WTC11 (cell line): ENCODE measurements at regions not wholly inside any gene's neighbourhood (a gene's known extent, or its start where the extent isn't known, plus 50 kb on each side); places are given as distances from the start of the nearest gene placed in this dataset.

Experiments used
- ATAC-seq: fragments of 200-7000 bp; cut with Tn5 transposase; 2 replicates; pipeline ENCODE4 v1.10.0; 2021; ENCODE audit warnings: mild to moderate bottlenecking, moderate library complexity
- CTCF ChIA-PET: fragments of 300-600 bp; sonication (Branson Sonifier 250); formaldehyde crosslinking; loops from one replicate; lab custom pipeline; 2021; ENCODE audit warnings: antibody characterized with exemption; lab: Charles Lee
- POLR2A ChIA-PET: fragments of 350-600 bp; sonication (Branson Sonifier 250); formaldehyde crosslinking; loops from one replicate; lab custom pipeline; 2021; ENCODE audit warnings: antibody characterized with exemption; lab: Charles Lee
- DNase-seq: peaks from one replicate; pipeline ENCODE4 v3.0.0; 2021; ENCODE audit warnings: low spot score
- H3K27ac Mint-ChIP-seq: 2 replicates; pipeline ENCODE4 v1.8.0; 2021; ENCODE audit warnings: mixed read lengths
- H3K27me3 Mint-ChIP-seq: 2 replicates; pipeline ENCODE4 v1.8.0; 2021; ENCODE audit warnings: low read depth, mild to moderate bottlenecking, moderate library complexity, mixed read lengths
- H3K36me3 Mint-ChIP-seq: 2 replicates; pipeline ENCODE4 v1.8.0; 2021; ENCODE audit warnings: mixed read lengths
- H3K4me1 Mint-ChIP-seq: 2 replicates; pipeline ENCODE4 v1.8.0; 2022; ENCODE audit warnings: mixed read lengths
- H3K4me3 Mint-ChIP-seq: 2 replicates; pipeline ENCODE4 v1.8.0; 2021; ENCODE audit warnings: mild to moderate bottlenecking, moderate library complexity, mixed read lengths
- H3K9me3 Mint-ChIP-seq: 2 replicates; pipeline ENCODE4 v1.8.0; 2021; ENCODE audit warnings: mixed read lengths
- ATF2 ChIP-seq: sonication (generic); formaldehyde crosslinking; IDR thresholded peaks from 2 replicates; pipeline ENCODE4 v1.8.1; 2022; ENCODE audit warnings: low read depth, missing genetic modification reagents, borderline replicate concordance
- CREM ChIP-seq: sonication (generic); formaldehyde crosslinking; IDR thresholded peaks from 2 replicates; pipeline ENCODE4 v1.8.1; 2022; ENCODE audit warnings: mild to moderate bottlenecking, missing genetic modification reagents, moderate library complexity
- EMX1 ChIP-seq: fragments of 250-450 bp; sonication (Bioruptor Pico); IDR thresholded peaks from 2 replicates; pipeline ENCODE4 v1.8.0; 2021; ENCODE audit warnings: mild to moderate bottlenecking
- IRF2 ChIP-seq: sonication (generic); formaldehyde crosslinking; IDR thresholded peaks from 2 replicates; pipeline ENCODE4 v1.8.0; 2022; ENCODE audit warnings: low read depth, missing genetic modification reagents, borderline replicate concordance
- JUN ChIP-seq: sonication (generic); formaldehyde crosslinking; IDR thresholded peaks from 2 replicates; pipeline ENCODE4 v1.8.0; 2023; ENCODE audit warnings: mild to moderate bottlenecking, missing genetic modification reagents
- KAT7 ChIP-seq: sonication (generic); formaldehyde crosslinking; IDR thresholded peaks from 2 replicates; pipeline ENCODE4 v1.8.1; 2023; ENCODE audit warnings: missing genetic modification reagents, mild to moderate bottlenecking, borderline replicate concordance
- MYBL2 ChIP-seq: sonication (generic); formaldehyde crosslinking; IDR thresholded peaks from 2 replicates; pipeline ENCODE4 v1.8.1; 2023; ENCODE audit warnings: mild to moderate bottlenecking, moderate library complexity, missing genetic modification reagents
- NFATC4 ChIP-seq: fragments of 250-450 bp; sonication (Bioruptor Pico); IDR thresholded peaks from 2 replicates; pipeline ENCODE4 v1.9.0; 2021; ENCODE audit warnings: mild to moderate bottlenecking
- NFYB ChIP-seq: sonication (generic); formaldehyde crosslinking; conservative IDR thresholded peaks from 2 replicates; pipeline ENCODE4 v1.8.0; 2022; ENCODE audit warnings: low read depth, missing genetic modification reagents
- SMAD3 ChIP-seq: sonication (generic); formaldehyde crosslinking; IDR thresholded peaks from 2 replicates; pipeline ENCODE4 v1.8.0; 2022; ENCODE audit warnings: missing genetic modification reagents, mild to moderate bottlenecking, borderline replicate concordance
- SMAD4 ChIP-seq: sonication (generic); formaldehyde crosslinking; IDR thresholded peaks from 2 replicates; pipeline ENCODE4 v1.8.0; 2022; ENCODE audit warnings: mild to moderate bottlenecking, missing genetic modification reagents
- ZNF232 ChIP-seq: sonication (generic); formaldehyde crosslinking; IDR thresholded peaks from 2 replicates; pipeline ENCODE4 v1.8.0; 2022; ENCODE audit warnings: mild to moderate bottlenecking, missing genetic modification reagents
- ZNF317 ChIP-seq: sonication (generic); formaldehyde crosslinking; IDR thresholded peaks from 2 replicates; pipeline ENCODE4 v1.8.1; 2023; ENCODE audit warnings: low read depth, mild to moderate bottlenecking, moderate library complexity, missing genetic modification reagents, borderline replicate concordance
- ZNF423 ChIP-seq: fragments of 250-450 bp; sonication (Bioruptor Pico); IDR thresholded peaks from 2 replicates; pipeline ENCODE4 v2.1.2; 2022; ENCODE audit warnings: mild to moderate bottlenecking, moderate library complexity
- TF ChIP-seq, protein P1 (sequence below): sonication (generic); formaldehyde crosslinking; IDR thresholded peaks from 2 replicates; pipeline ENCODE4 v1.8.0; 2023; ENCODE audit warnings: missing genetic modification reagents, mild to moderate bottlenecking, borderline replicate concordance
- TF ChIP-seq, protein P2 (sequence below): sonication (generic); formaldehyde crosslinking; IDR thresholded peaks from 2 replicates; pipeline ENCODE4 v1.8.1; 2023; ENCODE audit warnings: mild to moderate bottlenecking, missing genetic modification reagents, moderate library complexity
- TF ChIP-seq, protein P3 (sequence below): sonication (generic); formaldehyde crosslinking; IDR thresholded peaks from 2 replicates; pipeline ENCODE4 v1.8.1; 2023; ENCODE audit warnings: mild to moderate bottlenecking, missing genetic modification reagents, borderline replicate concordance
- TF ChIP-seq, protein P4 (sequence below): fragments of 250-450 bp; sonication (Bioruptor Pico); IDR thresholded peaks from 2 replicates; pipeline ENCODE4 v1.8.0; 2021; ENCODE audit warnings: mild to moderate bottlenecking

DNA sequence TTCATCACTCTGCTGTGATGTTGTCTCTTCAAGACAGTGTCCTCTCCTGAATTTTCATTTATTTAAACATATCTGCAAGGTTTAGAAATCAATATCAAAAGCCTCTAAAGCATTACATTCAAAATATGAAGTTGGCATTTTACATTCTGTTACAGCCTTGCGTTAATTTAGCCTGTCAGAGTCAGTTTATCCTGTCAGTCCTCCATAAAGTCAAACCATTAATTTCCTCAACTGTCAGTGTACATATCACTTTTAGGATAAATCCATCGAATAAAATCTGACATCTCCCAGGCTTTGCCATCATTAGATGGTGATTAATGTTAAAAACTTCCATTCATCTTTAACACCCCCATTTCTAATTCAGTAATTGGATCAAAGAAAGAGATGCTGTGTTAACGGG, 77.0 kb downstream of the NPY start (continued):
- TF ChIP-seq, protein P1, sequence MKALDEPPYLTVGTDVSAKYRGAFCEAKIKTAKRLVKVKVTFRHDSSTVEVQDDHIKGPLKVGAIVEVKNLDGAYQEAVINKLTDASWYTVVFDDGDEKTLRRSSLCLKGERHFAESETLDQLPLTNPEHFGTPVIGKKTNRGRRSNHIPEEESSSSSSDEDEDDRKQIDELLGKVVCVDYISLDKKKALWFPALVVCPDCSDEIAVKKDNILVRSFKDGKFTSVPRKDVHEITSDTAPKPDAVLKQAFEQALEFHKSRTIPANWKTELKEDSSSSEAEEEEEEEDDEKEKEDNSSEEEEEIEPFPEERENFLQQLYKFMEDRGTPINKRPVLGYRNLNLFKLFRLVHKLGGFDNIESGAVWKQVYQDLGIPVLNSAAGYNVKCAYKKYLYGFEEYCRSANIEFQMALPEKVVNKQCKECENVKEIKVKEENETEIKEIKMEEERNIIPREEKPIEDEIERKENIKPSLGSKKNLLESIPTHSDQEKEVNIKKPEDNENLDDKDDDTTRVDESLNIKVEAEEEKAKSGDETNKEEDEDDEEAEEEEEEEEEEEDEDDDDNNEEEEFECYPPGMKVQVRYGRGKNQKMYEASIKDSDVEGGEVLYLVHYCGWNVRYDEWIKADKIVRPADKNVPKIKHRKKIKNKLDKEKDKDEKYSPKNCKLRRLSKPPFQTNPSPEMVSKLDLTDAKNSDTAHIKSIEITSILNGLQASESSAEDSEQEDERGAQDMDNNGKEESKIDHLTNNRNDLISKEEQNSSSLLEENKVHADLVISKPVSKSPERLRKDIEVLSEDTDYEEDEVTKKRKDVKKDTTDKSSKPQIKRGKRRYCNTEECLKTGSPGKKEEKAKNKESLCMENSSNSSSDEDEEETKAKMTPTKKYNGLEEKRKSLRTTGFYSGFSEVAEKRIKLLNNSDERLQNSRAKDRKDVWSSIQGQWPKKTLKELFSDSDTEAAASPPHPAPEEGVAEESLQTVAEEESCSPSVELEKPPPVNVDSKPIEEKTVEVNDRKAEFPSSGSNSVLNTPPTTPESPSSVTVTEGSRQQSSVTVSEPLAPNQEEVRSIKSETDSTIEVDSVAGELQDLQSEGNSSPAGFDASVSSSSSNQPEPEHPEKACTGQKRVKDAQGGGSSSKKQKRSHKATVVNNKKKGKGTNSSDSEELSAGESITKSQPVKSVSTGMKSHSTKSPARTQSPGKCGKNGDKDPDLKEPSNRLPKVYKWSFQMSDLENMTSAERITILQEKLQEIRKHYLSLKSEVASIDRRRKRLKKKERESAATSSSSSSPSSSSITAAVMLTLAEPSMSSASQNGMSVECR: no peak
- no peak for TF ChIP-seq SMAD4 (CRISPR knock-in tag)
- TF ChIP-seq, protein P2, sequence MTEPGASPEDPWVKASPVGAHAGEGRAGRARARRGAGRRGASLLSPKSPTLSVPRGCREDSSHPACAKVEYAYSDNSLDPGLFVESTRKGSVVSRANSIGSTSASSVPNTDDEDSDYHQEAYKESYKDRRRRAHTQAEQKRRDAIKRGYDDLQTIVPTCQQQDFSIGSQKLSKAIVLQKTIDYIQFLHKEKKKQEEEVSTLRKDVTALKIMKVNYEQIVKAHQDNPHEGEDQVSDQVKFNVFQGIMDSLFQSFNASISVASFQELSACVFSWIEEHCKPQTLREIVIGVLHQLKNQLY: no peak
- no peak for TF ChIP-seq NFYB (CRISPR knock-in tag)
- no peak for TF ChIP-seq ZNF232
- no peak for TF ChIP-seq MYBL2 (CRISPR knock-in tag)
- TF ChIP-seq CREM (CRISPR knock-in tag): no peak
- TF ChIP-seq ZNF317: no peak
- TF ChIP-seq, protein P3, sequence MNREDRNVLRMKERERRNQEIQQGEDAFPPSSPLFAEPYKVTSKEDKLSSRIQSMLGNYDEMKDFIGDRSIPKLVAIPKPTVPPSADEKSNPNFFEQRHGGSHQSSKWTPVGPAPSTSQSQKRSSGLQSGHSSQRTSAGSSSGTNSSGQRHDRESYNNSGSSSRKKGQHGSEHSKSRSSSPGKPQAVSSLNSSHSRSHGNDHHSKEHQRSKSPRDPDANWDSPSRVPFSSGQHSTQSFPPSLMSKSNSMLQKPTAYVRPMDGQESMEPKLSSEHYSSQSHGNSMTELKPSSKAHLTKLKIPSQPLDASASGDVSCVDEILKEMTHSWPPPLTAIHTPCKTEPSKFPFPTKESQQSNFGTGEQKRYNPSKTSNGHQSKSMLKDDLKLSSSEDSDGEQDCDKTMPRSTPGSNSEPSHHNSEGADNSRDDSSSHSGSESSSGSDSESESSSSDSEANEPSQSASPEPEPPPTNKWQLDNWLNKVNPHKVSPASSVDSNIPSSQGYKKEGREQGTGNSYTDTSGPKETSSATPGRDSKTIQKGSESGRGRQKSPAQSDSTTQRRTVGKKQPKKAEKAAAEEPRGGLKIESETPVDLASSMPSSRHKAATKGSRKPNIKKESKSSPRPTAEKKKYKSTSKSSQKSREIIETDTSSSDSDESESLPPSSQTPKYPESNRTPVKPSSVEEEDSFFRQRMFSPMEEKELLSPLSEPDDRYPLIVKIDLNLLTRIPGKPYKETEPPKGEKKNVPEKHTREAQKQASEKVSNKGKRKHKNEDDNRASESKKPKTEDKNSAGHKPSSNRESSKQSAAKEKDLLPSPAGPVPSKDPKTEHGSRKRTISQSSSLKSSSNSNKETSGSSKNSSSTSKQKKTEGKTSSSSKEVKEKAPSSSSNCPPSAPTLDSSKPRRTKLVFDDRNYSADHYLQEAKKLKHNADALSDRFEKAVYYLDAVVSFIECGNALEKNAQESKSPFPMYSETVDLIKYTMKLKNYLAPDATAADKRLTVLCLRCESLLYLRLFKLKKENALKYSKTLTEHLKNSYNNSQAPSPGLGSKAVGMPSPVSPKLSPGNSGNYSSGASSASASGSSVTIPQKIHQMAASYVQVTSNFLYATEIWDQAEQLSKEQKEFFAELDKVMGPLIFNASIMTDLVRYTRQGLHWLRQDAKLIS (CRISPR knock-in tag): no peak

- Mint-ChIP-seq H3K4me3 (no peak overlapping the region), H3K36me3 (peaks cover 9% of the 10 kb centered on the region; the same call in 1 of the 2 replicates), H3K9me3 (peaks cover 8% of the 10 kb centered on the region), H3K27ac (no peak overlapping the region)
- POLR2A ChIA-PET: no interaction called here
- DNase-seq: no peak
- TF ChIP-seq EMX1: no peak
- TF ChIP-seq ZNF232: no peak
- TF ChIP-seq JUN (CRISPR knock-in tag): no peak
- no peak for TF ChIP-seq IRF2
- TF ChIP-seq ZNF423 (CRISPR knock-in tag): no peak
- TF ChIP-seq SMAD3: no peak
- TF ChIP-seq NFATC4 (CRISPR knock-in tag): no peak
- TF ChIP-seq, all 79 proteins: peak for 0
- Mint-ChIP-seq H3K27me3 (no peaks in the 10 kb centered on the region; the same call in 1 of the 2 replicates), H3K4me1 (peaks cover 4% of the 10 kb centered on the region; the same call in 1 of the 2 replicates)
- ATAC-seq: no peak
- CTCF ChIA-PET: interaction anchor here (2.6 kb wide), 1 partner anchor 16 kb away, joined by 10 read pairs; no protein-coding TSS in a partner anchor
Measured at GRCh38 chr7:24365606-24366005, 81.6 kb downstream of the NPY start.

DNA sequence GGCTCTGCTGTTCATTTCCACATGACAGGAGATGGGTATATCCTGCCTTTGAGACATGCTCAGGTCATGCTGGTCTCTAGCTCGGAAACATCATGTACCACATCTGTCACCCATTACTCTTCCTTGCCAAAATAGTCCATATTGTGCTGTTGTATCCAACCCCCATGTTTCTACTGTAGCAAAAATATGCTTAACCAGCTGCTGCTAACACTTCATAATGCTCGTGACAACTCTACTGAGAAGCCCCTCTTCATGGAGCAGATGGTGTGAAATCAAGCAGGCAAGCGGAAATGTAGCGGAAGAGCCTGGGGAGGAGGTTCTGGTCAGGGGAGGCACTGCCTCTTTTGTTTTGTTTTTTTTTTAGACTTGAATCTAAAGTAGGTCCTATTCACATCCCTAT, 82.9 kb downstream of the NPY start:
- ATAC-seq: no peak
- Mint-ChIP-seq H3K27ac (no peak overlapping the region), H3K27me3 (no peaks in the 10 kb centered on the region; the same call in 1 of the 2 replicates), H3K4me1 (peaks cover 11% of the 10 kb centered on the region), H3K9me3 (peaks cover 8% of the 10 kb centered on the region), H3K4me3 (no peak overlapping the region), H3K36me3 (peaks cover 9% of the 10 kb centered on the region; the same call in 1 of the 2 replicates)
- no peak for DNase-seq
- ChIA-PET CTCF (interaction anchor here (0.9 to 2.6 kb wide), 2 partner anchors 15 to 30 kb away, joined by 3 to 10 read pairs; no protein-coding TSS in a partner anchor), POLR2A (no interaction called here)
- TF ChIP-seq, protein P1: no peak
- TF ChIP-seq, protein P4, sequence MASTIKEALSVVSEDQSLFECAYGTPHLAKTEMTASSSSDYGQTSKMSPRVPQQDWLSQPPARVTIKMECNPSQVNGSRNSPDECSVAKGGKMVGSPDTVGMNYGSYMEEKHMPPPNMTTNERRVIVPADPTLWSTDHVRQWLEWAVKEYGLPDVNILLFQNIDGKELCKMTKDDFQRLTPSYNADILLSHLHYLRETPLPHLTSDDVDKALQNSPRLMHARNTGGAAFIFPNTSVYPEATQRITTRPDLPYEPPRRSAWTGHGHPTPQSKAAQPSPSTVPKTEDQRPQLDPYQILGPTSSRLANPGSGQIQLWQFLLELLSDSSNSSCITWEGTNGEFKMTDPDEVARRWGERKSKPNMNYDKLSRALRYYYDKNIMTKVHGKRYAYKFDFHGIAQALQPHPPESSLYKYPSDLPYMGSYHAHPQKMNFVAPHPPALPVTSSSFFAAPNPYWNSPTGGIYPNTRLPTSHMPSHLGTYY (CRISPR knock-in tag): no peak
- TF ChIP-seq ATF2 (CRISPR knock-in tag) (no peak), KAT7 (CRISPR knock-in tag) (no peak)
